Right kidney (tissue), 1 donor: ENCODE measurements at regions not wholly inside any gene's neighbourhood (a gene's known extent, or its start where the extent isn't known, plus 50 kb on each side); places are given as distances from the start of the nearest gene placed in this dataset.
"Not testable (repeated sequence)": the region's sequence is repeated elsewhere in the genome, so short reads cannot be mapped to it uniquely, and the experiment has no call there.

Source experiments
- DNase-seq: peaks from one replicate; pipeline ENCODE4 v3.0.0-alpha.2; 2016

DNA sequence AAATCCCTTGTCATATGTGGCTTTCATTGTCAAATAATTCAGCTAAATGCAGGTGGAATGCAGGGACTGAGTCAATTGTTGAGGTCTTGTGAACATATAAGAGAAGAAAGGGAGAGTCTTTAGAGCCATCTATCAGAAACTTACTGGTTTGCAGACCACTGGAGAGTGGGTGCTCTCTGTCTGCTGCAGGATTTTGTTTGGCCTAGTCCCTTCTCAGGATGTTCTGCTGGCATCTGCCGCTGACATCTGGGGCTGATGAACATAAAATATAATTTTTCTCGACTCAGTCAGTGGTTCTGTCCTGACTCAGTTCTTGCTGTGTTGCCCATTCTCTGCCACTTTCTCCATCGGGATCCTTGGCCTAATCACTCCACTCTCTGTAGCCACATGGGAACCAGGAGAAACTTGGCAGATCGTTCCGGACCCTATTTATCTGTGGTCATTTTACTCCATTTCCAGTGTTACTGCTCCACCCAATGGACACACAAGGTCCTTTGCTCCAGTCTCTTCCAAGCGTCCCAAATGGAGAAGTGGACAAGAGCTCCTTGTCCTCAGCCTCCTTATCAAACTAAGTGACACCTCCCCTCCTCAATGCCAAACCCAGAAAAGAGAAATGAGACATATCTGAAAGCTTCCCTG lies 436.2 kb downstream of the FAT4 start:
- DNase-seq: peak; percentile 25

DNA sequence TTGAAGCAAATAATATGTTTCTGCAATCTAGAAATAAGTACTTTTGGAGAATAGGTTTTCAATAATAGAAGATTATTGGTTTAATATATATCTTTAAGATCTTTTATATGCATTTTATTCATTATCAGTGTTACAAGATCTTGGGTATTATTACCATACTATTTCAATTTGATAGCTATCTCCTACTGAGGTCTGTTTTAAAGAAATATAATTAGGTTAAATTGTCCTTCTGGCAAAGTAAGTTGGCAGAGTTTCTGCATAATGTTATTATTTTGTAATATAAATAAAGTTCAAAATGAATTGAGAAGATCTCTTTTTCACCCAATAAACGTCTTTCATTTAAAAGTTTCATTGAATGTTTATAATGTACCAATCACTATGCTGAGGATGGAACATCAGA lies 443.7 kb downstream of the FAT4 start:
- DNase-seq: no peak

DNA sequence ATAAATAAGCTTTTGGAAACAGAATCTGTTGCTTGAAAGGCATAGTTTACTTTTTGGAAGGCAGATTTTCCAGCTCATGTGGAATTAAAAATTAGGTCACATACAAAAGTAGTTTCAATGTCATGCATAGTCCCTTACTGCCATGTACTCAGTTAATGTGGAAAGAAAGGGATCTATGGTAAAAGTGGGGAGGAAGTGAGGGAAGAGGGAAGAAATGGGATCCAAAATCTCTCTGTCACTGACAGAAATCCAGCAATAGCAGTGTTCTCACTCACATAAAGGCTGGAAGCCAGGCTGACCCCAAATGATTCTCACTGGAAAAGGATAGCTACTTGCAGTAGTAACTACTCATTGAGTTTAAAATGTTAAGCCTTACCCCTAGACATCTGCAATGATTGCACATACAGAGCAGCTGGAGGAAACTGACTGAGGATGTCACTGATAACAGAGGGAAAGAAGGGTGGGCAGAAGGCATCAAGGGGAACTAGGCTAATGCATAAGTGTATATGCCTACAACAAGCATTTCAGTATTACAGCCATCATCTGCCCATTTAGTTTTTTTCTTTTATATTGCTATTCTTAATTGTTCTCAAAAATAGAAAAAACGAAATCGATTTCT lies 445.6 kb downstream of the FAT4 start:
- DNase-seq: no peak

DNA sequence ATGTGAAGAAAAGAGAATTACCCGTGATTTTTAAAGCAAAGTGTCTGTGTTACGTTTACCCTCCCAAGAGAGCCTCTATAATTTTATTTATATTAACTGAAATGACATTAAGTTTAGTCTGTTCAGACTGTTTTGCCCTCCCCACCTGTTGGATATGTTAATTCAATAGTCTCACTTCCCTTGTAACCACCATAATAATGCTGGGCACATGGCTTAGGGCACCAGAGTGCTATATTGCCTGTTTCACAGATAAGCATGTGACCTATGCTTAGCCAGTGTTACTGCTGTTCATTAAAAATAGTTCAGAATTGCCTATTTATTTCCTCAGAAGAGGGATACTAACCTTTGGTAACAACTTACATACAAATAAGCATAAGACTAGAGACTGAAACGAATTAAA lies 446.2 kb downstream of the FAT4 start:
- DNase-seq: no peak

DNA sequence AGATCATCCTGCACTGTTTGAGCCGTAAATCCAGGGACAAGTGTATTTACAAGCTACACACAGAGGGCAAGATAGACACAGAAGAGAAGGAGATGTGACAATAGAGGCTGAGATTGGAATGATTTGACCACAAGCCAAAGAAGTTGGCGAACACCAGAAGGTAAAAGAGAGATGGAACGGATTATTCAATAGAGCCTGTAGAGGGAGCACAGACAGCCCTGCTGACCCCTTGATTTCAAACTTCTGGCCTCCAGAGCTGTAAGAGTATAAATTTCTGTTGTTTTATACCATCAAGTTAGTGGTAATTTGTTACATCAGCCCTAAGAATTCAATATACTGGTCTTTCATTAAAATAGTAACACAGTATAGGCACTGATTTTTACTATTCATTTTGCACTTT lies 447.8 kb downstream of the FAT4 start:
- no peak for DNase-seq

DNA sequence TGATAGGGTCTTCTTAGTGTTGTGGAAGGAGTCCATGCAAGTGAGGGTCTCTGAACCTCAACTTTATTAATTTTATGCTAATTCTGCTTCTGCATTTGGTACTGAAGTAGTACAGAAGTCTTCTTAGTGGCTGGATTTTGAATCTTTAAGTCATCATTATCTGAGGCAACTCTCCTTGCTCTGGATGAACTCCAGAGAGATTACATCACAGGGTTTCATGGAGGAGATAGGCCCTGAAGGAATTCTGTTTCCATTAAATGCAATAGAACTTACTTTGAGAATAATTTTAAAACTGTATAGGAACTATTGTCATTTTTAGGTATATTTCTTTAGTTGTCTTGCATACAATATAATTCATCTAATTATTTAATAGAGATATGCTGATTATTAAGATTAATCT lies 451.2 kb downstream of the FAT4 start:
- DNase-seq: no peak

DNA sequence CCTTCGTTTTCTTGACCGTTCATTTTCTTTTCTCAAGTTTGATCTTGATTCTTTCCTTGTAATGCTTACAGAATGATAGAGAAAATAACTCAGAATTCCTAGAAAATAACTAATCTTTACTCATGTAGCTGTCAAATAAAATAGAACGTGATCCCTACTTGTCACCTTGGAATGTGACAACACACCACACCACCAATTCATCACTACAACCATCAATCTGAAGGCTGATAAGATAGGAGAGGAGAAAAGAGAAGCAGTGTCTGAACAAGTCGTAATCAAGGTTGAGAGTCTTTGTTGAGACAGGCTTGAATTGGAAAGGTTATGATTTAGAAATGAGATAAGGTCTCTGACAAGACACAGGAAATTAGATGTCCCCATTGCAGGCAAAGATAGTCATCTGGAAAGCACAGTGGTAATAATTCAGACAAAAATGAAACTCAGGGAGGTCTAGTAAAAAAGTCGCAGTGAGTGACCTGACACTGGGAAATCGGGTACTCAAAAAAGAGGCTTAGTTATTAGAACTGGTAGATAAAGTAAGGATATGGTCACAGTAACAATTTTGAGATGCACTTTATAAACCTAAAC lies 456.2 kb downstream of the FAT4 start:
- no peak for DNase-seq

DNA sequence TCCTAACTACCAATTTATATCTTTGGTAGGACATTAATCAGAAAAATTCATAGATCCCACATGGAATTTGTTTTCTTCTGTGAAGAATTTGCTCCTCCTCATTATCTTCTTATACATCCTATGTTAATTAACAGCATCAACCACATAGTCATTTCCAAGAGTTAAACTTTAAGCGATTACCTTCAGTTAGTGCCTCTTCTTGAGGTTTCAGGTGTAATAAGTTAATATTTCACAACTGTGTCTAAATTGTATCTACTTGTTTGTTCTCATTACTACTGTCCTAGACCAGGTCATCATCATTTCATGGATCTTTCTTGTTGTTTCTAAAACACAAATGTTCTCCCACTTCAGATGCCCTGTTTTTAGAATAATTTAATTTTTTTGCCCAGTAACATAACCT lies 457.9 kb downstream of the FAT4 start:
- no peak for DNase-seq

DNA sequence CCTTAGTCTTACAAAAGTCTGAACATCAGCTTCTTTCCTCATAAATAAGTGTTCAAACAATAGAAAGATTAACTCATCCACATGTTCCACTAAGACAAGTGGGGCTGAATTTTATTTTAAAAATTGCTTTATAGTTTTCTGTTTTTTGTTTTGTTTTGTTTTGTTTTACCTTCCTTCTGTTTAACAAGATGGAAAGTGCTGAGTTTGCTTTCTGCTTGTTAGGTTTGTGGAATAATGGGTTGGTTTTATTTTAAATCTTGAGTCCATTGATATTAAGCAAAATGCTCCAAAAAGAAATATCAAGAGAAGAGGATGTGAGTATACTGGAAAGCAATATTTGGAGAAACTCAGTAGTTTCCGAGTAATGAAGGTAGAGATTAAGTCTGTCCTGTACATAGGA lies 458.7 kb downstream of the FAT4 start:
- DNase-seq: no peak

DNA sequence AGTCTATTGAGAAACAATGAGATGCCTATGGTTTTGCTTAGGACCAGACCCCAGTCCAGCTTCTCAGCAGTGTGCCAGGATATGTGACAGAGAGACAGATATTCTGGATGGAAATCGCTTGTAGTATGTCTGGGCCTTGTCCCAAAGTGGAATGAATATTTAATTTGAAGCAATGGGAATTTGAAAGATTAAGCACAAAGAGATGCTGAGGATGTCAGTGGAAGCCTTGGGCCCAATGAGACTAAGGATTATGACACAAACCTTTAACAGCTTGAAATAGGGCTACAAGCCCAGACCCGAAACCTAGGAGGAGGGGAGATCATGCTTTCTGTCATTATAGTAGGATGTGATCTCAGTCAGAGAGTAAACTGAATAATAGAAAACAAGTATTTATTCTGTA lies 459.2 kb downstream of the FAT4 start:
- DNase-seq: no peak

DNA sequence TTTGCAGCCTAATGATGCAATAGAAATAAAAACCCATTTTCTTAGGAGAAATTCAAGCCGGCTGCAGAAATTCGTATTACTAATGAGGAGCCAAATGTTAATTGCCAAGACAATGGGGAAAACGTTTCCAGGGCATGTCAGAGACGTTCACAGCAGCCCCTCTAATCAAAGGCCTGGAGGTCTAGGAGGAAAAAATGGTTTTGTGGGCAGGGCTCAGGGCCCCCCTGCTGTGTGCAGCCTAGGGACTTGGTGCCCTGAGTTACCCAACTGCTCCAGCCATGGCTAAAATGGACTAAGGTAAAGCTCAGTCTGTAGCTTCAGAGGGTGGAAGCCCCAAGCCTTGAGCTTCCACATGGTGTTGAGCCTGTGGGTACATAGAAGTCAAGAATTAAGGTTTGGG lies 461.4 kb downstream of the FAT4 start:
- DNase-seq: no peak

DNA sequence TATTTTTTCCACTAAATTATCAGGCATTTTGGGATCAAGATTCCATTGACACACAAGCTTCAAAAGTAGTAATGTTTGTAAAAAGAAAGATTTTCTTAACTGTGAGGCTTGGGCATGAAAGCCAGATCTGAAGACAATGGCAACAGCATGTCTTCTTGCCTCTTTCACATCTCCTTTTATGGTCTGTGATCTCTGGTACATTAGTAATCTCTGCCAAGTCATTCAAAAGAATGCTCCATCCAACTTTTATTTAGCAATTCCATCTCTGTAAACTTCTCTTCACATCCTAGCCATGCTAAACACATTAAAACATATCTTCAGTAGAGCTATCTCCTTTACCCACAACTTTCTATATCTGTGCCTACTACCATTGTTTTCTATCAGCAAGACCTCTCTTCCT lies 465.4 kb downstream of the FAT4 start:
- no peak for DNase-seq

DNA sequence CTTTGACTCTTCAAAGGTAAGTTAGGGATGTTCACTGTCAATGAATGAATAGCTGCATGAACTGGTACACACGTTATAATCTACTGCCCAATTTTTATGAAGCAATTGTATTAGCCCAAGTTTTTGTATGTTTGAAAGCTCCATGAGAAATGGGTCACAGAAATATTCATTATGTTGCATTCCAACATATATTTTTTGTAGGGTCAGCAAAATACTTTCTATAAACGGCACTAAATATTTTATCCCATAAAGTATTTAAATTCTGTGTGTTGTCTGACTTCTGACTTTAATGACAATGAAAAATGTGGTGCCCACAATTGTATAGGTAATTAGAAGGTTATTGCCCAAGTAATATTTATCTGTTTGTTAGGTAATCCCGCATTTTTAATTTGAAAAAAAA lies 466.0 kb downstream of the FAT4 start:
- no peak for DNase-seq

DNA sequence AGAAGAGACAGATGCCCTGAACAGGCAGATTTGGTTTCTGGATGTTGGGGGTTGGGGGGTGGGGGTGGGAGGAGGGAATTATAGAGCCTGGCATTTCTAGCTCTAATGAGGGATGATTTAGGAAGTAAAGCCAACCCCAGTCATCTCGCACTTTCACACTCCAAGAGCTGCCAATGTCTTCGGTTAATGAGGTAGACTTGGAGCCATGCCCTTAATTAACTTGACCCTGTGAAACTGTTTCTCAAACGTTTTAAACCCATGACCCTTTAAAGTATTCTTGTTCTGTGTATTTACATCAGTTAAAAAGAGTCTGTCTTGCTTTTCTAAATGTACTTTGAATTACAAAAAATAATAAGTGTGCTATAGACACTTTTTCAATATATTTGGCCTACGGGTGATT lies 466.9 kb downstream of the FAT4 start:
- DNase-seq: no peak

DNA sequence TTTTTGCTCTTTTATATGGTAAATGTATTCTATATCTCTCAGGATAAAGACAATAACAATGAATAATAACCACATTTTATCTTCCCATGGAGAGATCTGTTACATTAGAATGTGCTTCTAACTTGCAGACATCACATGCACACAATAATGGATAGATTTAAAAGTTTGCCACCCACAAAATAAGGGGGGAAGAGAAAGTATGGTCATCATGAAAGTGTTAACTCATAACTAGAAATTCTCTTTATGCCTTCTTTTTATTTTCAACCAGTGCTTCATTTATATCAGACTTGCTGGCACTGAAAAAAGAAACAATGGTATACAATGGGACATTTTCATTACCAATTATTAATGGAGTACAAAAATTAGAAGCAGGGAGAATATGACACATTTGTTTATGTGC lies 470.0 kb downstream of the FAT4 start:
- no peak for DNase-seq

DNA sequence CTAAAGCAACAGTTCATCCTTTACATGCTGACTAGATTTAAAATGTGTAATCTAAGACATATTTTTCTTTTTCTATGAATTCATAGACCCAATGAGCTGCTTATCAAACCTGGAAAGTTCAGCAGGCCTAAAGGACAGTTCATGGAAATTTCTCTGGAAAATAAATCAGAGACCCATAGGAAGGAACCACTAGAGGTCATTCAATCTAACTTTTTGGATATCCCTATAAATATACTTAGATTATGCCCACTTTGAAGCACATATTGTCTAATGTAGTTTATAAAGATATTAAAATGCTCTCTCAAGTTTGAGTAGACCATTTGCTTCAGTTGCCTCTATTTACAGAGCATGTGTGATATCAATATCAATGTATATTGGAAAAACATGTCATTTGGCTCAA lies 473.0 kb downstream of the FAT4 start:
- DNase-seq: no peak

DNA sequence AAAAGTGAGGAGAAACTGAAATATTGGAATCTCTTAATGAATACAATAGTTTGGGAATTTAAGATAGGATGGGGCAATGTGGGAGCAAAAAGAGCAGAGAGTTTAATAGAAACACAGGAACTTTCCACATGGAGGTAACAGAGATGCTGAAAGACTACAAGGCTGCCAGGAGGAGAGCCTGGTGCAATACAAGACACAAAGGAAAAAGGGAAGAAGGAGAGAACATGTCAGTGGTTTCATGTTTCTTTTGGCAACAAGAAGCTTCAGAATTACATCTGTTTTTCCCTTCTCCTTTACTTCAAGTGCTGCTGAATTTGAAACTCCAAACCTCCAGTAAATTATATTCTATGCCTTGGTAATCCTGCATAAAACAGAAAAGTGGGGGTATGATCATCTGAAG lies 474.3 kb downstream of the FAT4 start:
- no peak for DNase-seq

DNA sequence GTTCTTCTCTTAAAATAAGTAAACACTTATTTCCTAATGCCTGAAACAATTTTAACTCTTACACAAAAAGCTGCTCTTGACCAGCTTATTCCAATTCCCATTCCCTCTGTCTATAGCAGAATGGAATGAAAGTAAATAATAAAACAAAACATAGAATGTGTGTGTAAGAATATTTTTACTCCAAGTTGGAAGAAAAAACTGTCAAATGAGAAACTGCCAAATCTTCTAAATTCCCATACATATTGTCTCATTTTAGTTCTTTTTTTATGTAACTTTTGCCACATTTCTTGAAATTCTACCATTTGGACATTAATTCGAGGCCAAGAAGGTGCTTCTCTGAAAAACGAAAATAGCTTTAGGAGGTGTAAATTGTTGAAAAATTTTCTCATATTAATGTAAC lies 477.1 kb downstream of the FAT4 start:
- no peak for DNase-seq

DNA sequence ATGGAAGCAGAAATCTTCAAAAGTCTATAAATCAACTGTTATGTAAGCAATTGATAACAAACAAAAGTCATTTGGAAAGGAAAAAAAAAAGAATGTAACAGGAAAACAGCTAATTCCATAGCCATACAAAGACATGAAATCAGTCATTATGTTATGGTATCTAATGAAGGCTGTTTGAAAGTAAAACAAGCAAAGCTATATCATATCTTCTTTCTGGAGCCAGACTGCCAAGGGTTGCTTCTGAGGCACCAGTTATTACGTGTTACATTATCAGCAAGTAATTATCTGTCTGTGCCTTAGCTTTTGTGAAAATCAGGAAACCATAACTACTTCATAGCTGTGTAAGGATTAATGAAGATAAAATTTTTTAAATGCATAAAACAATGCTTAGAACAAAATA lies 480.2 kb downstream of the FAT4 start:
- no peak for DNase-seq

DNA sequence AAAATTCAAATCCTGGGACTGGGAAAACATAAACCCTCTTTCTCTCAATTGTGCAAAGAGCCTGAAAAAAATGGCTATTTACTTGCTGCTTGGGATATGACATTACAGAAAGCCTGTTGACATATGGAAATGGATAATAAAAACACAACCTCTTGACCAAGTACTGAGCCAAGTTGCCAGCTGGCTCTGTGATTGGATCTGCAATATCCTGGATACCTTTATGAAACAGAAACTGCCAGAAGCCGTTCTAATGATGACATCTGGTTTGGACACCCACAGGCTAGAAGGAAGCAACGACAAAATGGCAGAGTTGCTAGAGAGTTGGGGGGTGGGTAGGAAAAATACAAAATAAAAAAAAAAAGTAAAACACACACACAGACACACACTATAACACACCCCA lies 481.4 kb downstream of the FAT4 start:
- DNase-seq: no peak

DNA sequence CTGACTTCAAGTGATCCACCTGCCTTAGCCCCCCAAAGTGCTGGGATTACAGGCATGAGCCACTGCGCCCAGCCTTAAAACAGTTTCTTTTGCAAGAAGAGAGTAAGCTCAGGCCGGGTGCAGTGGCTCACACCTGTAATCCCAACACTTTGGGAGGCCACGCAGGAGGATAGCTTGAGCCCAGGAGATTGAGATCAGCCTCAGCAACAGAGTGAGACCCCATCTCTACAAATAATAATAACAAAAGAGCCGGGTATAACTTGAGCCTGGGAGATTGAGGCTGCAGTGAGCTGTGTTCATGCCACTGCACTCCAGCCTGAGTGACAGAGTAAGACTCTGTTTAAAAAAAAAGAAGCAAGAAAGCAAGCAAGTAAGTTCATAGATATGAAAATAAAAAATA lies 482.9 kb downstream of the FAT4 start:
- not testable (repeated sequence) for DNase-seq

DNA sequence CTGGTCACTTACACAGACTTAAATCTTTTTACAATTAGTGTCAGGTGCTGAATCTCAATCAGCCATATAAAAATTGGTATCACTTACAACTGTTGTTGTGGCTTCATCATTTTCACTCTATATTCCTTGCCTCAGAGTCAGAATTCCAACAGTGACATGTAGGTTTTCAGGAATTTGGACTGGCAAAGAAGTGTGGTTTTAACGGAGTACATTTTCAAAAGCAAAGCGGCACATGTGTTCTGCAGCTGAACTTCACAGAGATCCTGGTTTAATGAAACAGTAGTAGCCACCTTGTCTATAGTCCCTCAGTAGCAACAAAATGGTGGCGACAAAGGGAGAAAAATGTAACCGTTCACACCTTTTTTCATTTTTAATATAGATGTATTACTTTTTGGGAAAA lies 486.6 kb downstream of the FAT4 start:
- DNase-seq: no peak

DNA sequence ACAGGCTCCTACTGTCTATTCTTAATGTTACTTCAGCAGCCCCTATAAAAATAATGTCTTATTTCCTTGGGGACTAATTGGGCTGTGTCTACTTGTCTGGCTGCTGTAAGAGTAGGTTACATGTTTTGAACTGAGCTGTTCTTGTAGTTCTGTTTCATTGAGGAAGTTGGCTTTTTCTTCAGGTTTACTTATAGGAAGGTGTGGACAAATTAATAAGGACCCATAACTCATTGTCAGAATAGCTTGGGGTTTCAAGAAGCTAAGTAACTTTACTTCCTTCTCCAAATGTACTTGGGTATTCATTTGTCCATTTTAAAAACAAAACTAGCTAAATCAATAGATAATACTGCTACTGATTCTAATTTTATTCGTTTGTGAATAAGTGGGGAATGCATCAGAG lies 487.2 kb downstream of the FAT4 start:
- DNase-seq: no peak

DNA sequence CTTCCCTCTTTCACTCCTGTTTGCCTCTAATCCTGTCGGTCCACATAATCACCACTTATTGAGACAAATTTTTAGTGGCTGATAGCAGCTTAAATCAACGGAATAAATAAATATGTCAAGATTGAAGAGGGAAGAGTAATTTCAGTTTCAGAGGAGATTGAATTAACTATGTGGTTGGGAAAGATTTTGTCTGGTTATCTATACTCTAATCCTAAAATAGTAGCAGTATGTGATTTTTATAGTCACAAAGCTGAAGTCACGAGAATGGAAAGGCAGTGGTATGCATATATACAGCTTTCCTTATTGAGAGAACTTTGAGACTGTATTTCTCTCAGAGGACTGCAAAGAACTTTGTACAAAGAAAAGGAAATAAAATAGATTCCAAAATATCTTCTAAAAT lies 493.3 kb downstream of the FAT4 start:
- no peak for DNase-seq

DNA sequence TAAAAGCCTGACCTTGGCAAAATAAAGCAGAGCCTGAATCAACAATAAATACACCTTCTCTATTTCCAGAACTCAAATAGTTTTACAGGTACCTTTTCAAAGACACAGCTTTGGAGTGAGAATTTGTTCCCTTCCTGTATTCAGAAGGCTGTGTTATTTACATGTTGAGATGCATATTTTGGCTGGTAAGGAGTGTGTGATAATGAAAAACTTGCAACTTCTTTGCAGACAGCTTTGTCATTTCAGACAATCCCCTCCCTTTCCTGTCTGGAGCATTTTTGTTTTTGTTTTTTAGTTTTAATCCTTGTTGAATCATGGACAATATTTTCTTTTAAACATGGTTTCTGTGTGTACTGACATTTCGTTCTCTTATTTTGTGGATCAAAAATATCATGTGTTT lies 493.8 kb downstream of the FAT4 start:
- DNase-seq: no peak
